ENCODE measurements at regions not wholly inside any gene's neighbourhood (a gene's known extent, or its start where the extent isn't known, plus 50 kb on each side); places are given as distances from the start of the nearest gene placed in this dataset.

GRCh38 chr15:58381697-58382096 lies 50.1 kb upstream of the LIPC start:
- no peak overlapping the region for H3K4me3 ChIP-seq (replicated peaks; ENCODE audit: low read depth, low read length)
- DNase-seq (ENCODE audit: extremely low read depth, low read depth), result no peak
- no peak for TF ChIP-seq CTCF (IDR thresholded peaks at IDR 0.05; ENCODE audit: low read depth, low read length, missing control alignments)

All from HFF-Myc (cell line).